Transverse colon (tissue), 4 donors: ENCODE measurements at regions not wholly inside any gene's neighbourhood (a gene's known extent, or its start where the extent isn't known, plus 50 kb on each side); places are given as distances from the start of the nearest gene placed in this dataset.

Experiments used
- CTCF ChIP-seq, 5 experiments: fragments of 200-600 bp in 3 of 5; fragments of 450-650 bp in 2 of 5; sonication (generic) in 3 of 5; IDR thresholded peaks; 1 replicate in 2 of 5; 2 replicates in 3 of 5; pipeline ENCODE4 v1.5.1; 2016 to 2017; ENCODE audit warnings: antibody characterized with exemption in 5 of 5, inconsistent platforms in 3 of 5, mild to moderate bottlenecking in 2 of 5, moderate library complexity in 1 of 5
- EP300 ChIP-seq: sonication (generic); formaldehyde crosslinking; IDR thresholded peaks from one replicate; pipeline ENCODE4 v1.6.1; 2017; ENCODE audit warnings: antibody characterized with exemption, low read depth
- POLR2A ChIP-seq: fragments of 450-650 bp; IDR thresholded peaks from one replicate; pipeline ENCODE4 v1.6.1; 2016; ENCODE audit warnings: antibody characterized with exemption, mild to moderate bottlenecking, moderate library complexity
- POLR2AphosphoS5 ChIP-seq, 3 donors: sonication (generic); formaldehyde crosslinking; IDR thresholded peaks; one replicate each; pipeline ENCODE4 v1.6.1; 2016; ENCODE audit warnings: antibody characterized with exemption in 3 of 3

GRCh38 chr2:172229125-172229524, 126.4 kb upstream of the DLX2 start:
- no peak for TF ChIP-seq CTCF (IDR thresholded peaks at IDR 0.05)
- TF ChIP-seq POLR2A = no peak
- no peak for TF ChIP-seq POLR2AphosphoS5 (IDR thresholded peaks at IDR 0.05)
- TF ChIP-seq EP300 = no peak
